OCI-LY1 (cell line): ENCODE measurements at regions not wholly inside any gene's neighbourhood (a gene's known extent, or its start where the extent isn't known, plus 50 kb on each side); places are given as distances from the start of the nearest gene placed in this dataset.

Source experiments
- H2AFZ ChIP-seq: fragments of 200-600 bp; sonication (generic), shearing (Covaris generic); 2 replicates; pipeline ENCODE4 v1.6.0; 2014; ENCODE audit warnings: antibody characterized with exemption, mild to moderate bottlenecking, low read length
- H3F3A ChIP-seq: fragments of 200-600 bp; sonication (generic), shearing (Covaris generic); 2 replicates; pipeline ENCODE4 v1.6.0; 2014; ENCODE audit warnings: mild to moderate bottlenecking, antibody characterized with exemption, low read length, moderate library complexity; ENCODE audit not compliant: insufficient read depth
- H3K27ac ChIP-seq: fragments of 200-600 bp; sonication (generic); 2 replicates; pipeline ENCODE4 v1.5.1; 2014; ENCODE audit warnings: low read length, mixed run types, mild to moderate bottlenecking, low read depth; ENCODE audit not compliant: poor library complexity, severe bottlenecking
- H3K27me3 ChIP-seq: fragments of 200-600 bp; sonication (generic); 2 replicates; pipeline ENCODE4 v1.6.0; 2014; ENCODE audit warnings: antibody characterized with exemption, mild to moderate bottlenecking, low read length, moderate library complexity; ENCODE audit not compliant: insufficient read depth
- H3K36me3 ChIP-seq: fragments of 200-600 bp; sonication (generic); 2 replicates; pipeline ENCODE4 v1.6.1; 2014; ENCODE audit warnings: mild to moderate bottlenecking, antibody characterized with exemption, low read length, moderate library complexity, mixed read lengths; ENCODE audit not compliant: insufficient read depth
- H3K4me1 ChIP-seq: fragments of 200-600 bp; sonication (generic); 2 replicates; pipeline ENCODE4 v1.5.1; 2014; ENCODE audit warnings: mild to moderate bottlenecking, low read length, moderate library complexity; ENCODE audit not compliant: insufficient read depth, severe bottlenecking
- H3K4me2 ChIP-seq: fragments of 200-600 bp; sonication (generic), shearing (Covaris generic); 2 replicates; pipeline ENCODE4 v1.6.1; 2014; ENCODE audit warnings: low read length
- H3K4me3 ChIP-seq: fragments of 200-600 bp; sonication (generic); 2 replicates; pipeline ENCODE4 v1.5.1; 2014; ENCODE audit warnings: low read length, low read depth, mild to moderate bottlenecking, mixed read lengths; ENCODE audit not compliant: poor library complexity, severe bottlenecking
- H3K79me2 ChIP-seq: fragments of 200-600 bp; shearing (Covaris generic); 2 replicates; pipeline ENCODE4 v1.6.1; 2016; ENCODE audit warnings: mixed run types, low read length, mixed read lengths; ENCODE audit not compliant: insufficient read depth
- H3K9ac ChIP-seq: fragments of 200-600 bp; sonication (generic), shearing (Covaris generic); 2 replicates; pipeline ENCODE4 v1.6.1; 2014; ENCODE audit warnings: mild to moderate bottlenecking, low read length, mixed read lengths
- H3K9me2 ChIP-seq: fragments of 200-600 bp; sonication (generic), shearing (Covaris generic); 2 replicates; pipeline ENCODE4 v1.6.1; 2014; ENCODE audit warnings: low read depth, mild to moderate bottlenecking, low read length, mixed read lengths
- H3K9me3 ChIP-seq: fragments of 200-600 bp; shearing (Covaris generic); 2 replicates; pipeline ENCODE4 v1.6.1; 2014; ENCODE audit warnings: low read length, mixed read lengths
- H4K20me1 ChIP-seq: fragments of 200-600 bp; sonication (generic), shearing (Covaris generic); 2 replicates; pipeline ENCODE4 v1.6.0; 2016; ENCODE audit warnings: mild to moderate bottlenecking, low read length; ENCODE audit not compliant: insufficient read depth
- CTCF ChIP-seq: fragments of 200-600 bp; sonication (generic), shearing (Covaris generic); IDR thresholded peaks from 2 replicates; pipeline ENCODE4 v1.5.1; 2017; ENCODE audit warnings: mild to moderate bottlenecking, antibody characterized with exemption, low read length, moderate library complexity, mixed read lengths
- EZH2 ChIP-seq: fragments of 200-600 bp; sonication (generic), shearing (Covaris generic); IDR thresholded peaks from 2 replicates; pipeline ENCODE4 v1.8.0; 2017; ENCODE audit warnings: borderline replicate concordance, mixed run types, mild to moderate bottlenecking, antibody characterized with exemption, low read length, moderate library complexity, mixed read lengths

- H3K4me2 ChIP-seq: no peak overlapping the region
- no peaks in the 10 kb centered on the region for H3K27me3 ChIP-seq
- H2AFZ ChIP-seq: no peak overlapping the region
- no peak overlapping the region for H3K9ac ChIP-seq
- H4K20me1 ChIP-seq: no peaks in the 10 kb centered on the region
- H3K9me2 ChIP-seq: no peaks in the 10 kb centered on the region
- H3K9me3 ChIP-seq: no peaks in the 10 kb centered on the region
- H3K36me3 ChIP-seq: no peaks in the 10 kb centered on the region
- TF ChIP-seq EZH2 (no peak), CTCF (no peak)
- H3K4me3 ChIP-seq: no peak overlapping the region
- H3F3A ChIP-seq: no peaks in the 10 kb centered on the region
- H3K79me2 ChIP-seq: no peaks in the 10 kb centered on the region
- no peaks in the 10 kb centered on the region for H3K4me1 ChIP-seq
- no peak overlapping the region for H3K27ac ChIP-seq
Observed at GRCh38 chr7:22610951-22611757, 111.2 kb upstream of the STEAP1B start.

GRCh38 chr7:22610263-22610662, 110.3 kb upstream of the STEAP1B start:
- Histone ChIP-seq H3K4me3 (no peak overlapping the region), H3K9me2 (no peaks in the 10 kb centered on the region), H3K79me2 (no peaks in the 10 kb centered on the region), H3K27ac (no peak overlapping the region), H3K4me1 (no peaks in the 10 kb centered on the region), H3K36me3 (no peaks in the 10 kb centered on the region), H3K4me2 (no peak overlapping the region), H3K27me3 (no peaks in the 10 kb centered on the region), H2AFZ (no peak overlapping the region), H3K9me3 (no peaks in the 10 kb centered on the region), H4K20me1 (no peaks in the 10 kb centered on the region), H3K9ac (no peak overlapping the region), H3F3A (no peaks in the 10 kb centered on the region)
- TF ChIP-seq CTCF (no peak), EZH2 (no peak)

GRCh38 chr7:22607180-22607579, 107.2 kb upstream of the STEAP1B start:
- no peak overlapping the region for H3K9ac ChIP-seq
- H3K36me3 ChIP-seq: no peaks in the 10 kb centered on the region
- H3K9me2 ChIP-seq: no peaks in the 10 kb centered on the region
- no peaks in the 10 kb centered on the region for H3K79me2 ChIP-seq
- no peaks in the 10 kb centered on the region for H3K9me3 ChIP-seq
- no peak overlapping the region for H2AFZ ChIP-seq
- no peak overlapping the region for H3K27ac ChIP-seq
- no peaks in the 10 kb centered on the region for H3K27me3 ChIP-seq
- no peaks in the 10 kb centered on the region for H3K4me1 ChIP-seq
- H4K20me1 ChIP-seq: no peaks in the 10 kb centered on the region
- TF ChIP-seq CTCF (no peak), EZH2 (no peak)
- no peak overlapping the region for H3K4me3 ChIP-seq
- no peak overlapping the region for H3K4me2 ChIP-seq
- H3F3A ChIP-seq: no peaks in the 10 kb centered on the region
